CD14-positive monocyte (primary cell): ENCODE measurements at regions not wholly inside any gene's neighbourhood (a gene's known extent, or its start where the extent isn't known, plus 50 kb on each side); places are given as distances from the start of the nearest gene placed in this dataset.

Experiments
- DNase-seq, 3 donors: peaks; one replicate each; pipeline ENCODE4 v3.0.0-alpha.2; 2011 to 2022
- H2AFZ ChIP-seq: 2 replicates; pipeline ENCODE4 v1.6.0; 2012; ENCODE audit warnings: mild to moderate bottlenecking, low read depth, low read length, inconsistent platforms; ENCODE audit not compliant: insufficient read depth, poor library complexity, severe bottlenecking
- H3K27ac ChIP-seq, 2 donors: 1 replicate in 1 of 2; 2 replicates in 1 of 2; pipeline ENCODE4 v1.5.1; 2012 to 2013; ENCODE audit warnings: low read length in 2 of 2, control low read depth in 1 of 2, inconsistent platforms in 1 of 2, low read depth in 1 of 2, mild to moderate bottlenecking in 1 of 2
- H3K27me3 ChIP-seq, 2 donors: one replicate each; pipeline versions ENCODE4 v1.6.0 to v1.6.1; 2011 to 2013; ENCODE audit warnings: low read length in 2 of 2; ENCODE audit not compliant: control insufficient read depth in 2 of 2, insufficient read depth in 2 of 2
- H3K36me3 ChIP-seq, 2 donors: replicated peaks in 1 of 2; 1 replicate in 1 of 2; 2 replicates in 1 of 2; pipeline versions ENCODE4 v1.5.1 to v1.6.1; 2012 to 2013; ENCODE audit warnings: low read length in 2 of 2, control low read depth in 1 of 2, inconsistent platforms in 1 of 2, mild to moderate bottlenecking in 1 of 2; ENCODE audit not compliant: insufficient read depth in 2 of 2, control insufficient read depth in 1 of 2
- H3K4me1 ChIP-seq, 2 donors: 1 replicate in 1 of 2; 2 replicates in 1 of 2; pipeline versions ENCODE4 v1.5.1 to v1.6.1; 2012 to 2013; ENCODE audit warnings: low read length in 2 of 2, control low read depth in 1 of 2, inconsistent platforms in 1 of 2, mild to moderate bottlenecking in 1 of 2, moderate library complexity in 1 of 2; ENCODE audit not compliant: insufficient read depth in 2 of 2, control insufficient read depth in 1 of 2
- H3K4me2 ChIP-seq: replicated peaks from 2 replicates; pipeline ENCODE3; 2012; ENCODE audit warnings: low read length, moderate library complexity, mild to moderate bottlenecking; ENCODE audit not compliant: poor library complexity, severe bottlenecking; ENCODE audit errors: extremely low read depth
- H3K4me3 ChIP-seq, 3 experiments: fragments of 200-600 bp in 1 of 3; sonication (generic) in 1 of 3; replicated peaks in 1 of 3; 1 replicate in 2 of 3; 2 replicates in 1 of 3; pipeline ENCODE4 v1.5.1; 2011 to 2013; ENCODE audit warnings: low read length in 3 of 3, mild to moderate bottlenecking in 3 of 3, control low read depth in 2 of 3, low read depth in 2 of 3, inconsistent platforms in 1 of 3, moderate library complexity in 1 of 3
- H3K79me2 ChIP-seq: 2 replicates; pipeline ENCODE4 v1.6.0; 2012; ENCODE audit warnings: mild to moderate bottlenecking, control low read depth, inconsistent platforms, low read length, moderate library complexity; ENCODE audit not compliant: insufficient read depth
- H3K9ac ChIP-seq: 2 replicates; pipeline ENCODE4 v1.6.0; 2017; ENCODE audit warnings: low read length, mild to moderate bottlenecking; ENCODE audit not compliant: insufficient read depth, poor library complexity, severe bottlenecking
- H3K9me3 ChIP-seq, 2 donors: replicated peaks in 1 of 2; 1 replicate in 1 of 2; 2 replicates in 1 of 2; pipeline versions ENCODE4 v1.5.1 to v1.6.1; 2012 to 2013; ENCODE audit warnings: low read length in 2 of 2, control low read depth in 1 of 2; ENCODE audit not compliant: control insufficient read depth in 1 of 2, insufficient read depth in 1 of 2
- H4K20me1 ChIP-seq: 2 replicates; pipeline ENCODE4 v1.6.0; 2012; ENCODE audit warnings: mild to moderate bottlenecking, low read length, control low read depth, moderate library complexity; ENCODE audit not compliant: insufficient read depth
- H3K27ac Mint-ChIP-seq, 7 donors: one replicate each; pipeline ENCODE4 v1.8.0; 2020; ENCODE audit warnings: mild to moderate bottlenecking in 7 of 7, mixed read lengths in 7 of 7, moderate library complexity in 6 of 7, inconsistent platforms in 2 of 7
- H3K27me3 Mint-ChIP-seq, 3 donors: one replicate each; pipeline ENCODE4 v1.8.0; 2021 to 2022; ENCODE audit warnings: low read depth in 3 of 3, mild to moderate bottlenecking in 3 of 3, mixed read lengths in 3 of 3, moderate library complexity in 3 of 3, inconsistent platforms in 1 of 3
- H3K36me3 Mint-ChIP-seq, 2 donors: one replicate each; pipeline ENCODE4 v1.8.0; 2020; ENCODE audit warnings: mixed read lengths in 2 of 2, inconsistent platforms in 1 of 2, mild to moderate bottlenecking in 1 of 2
- H3K4me1 Mint-ChIP-seq: one replicate; pipeline ENCODE4 v1.8.0; 2020; ENCODE audit warnings: mild to moderate bottlenecking, mixed read lengths
- H3K4me3 Mint-ChIP-seq, 2 donors: one replicate each; pipeline ENCODE4 v1.8.0; 2020; ENCODE audit warnings: mild to moderate bottlenecking in 2 of 2, mixed read lengths in 2 of 2, moderate library complexity in 1 of 2
- H3K9me3 Mint-ChIP-seq, 7 donors: one replicate each; pipeline ENCODE4 v1.8.0; 2020 to 2022; ENCODE audit warnings: mixed read lengths in 7 of 7, mild to moderate bottlenecking in 6 of 7, moderate library complexity in 6 of 7, inconsistent platforms in 2 of 7
- WGBS: methylation state at CpG from one replicate; pipeline ENCODE4 v1.1.5; 2013; ENCODE audit warnings: missing lambda C conversion rate; ENCODE audit not compliant: insufficient coverage; 5-methylcytosine and 5-hydroxymethylcytosine counted together
- intact Hi-C, 2 donors: fragments of 100-400 bp; cut with micrococcal nuclease; formaldehyde crosslinking; loops; one replicate each; pipeline versions ENCODE4 v1.15.0 to v1.15.1; 2023
- TF ChIP-seq, protein P1 (sequence below): fragments of 200-600 bp; IDR thresholded peaks from one replicate; pipeline ENCODE4 v1.8.0; 2022; ENCODE audit warnings: antibody characterized with exemption, mild to moderate bottlenecking

DNA sequence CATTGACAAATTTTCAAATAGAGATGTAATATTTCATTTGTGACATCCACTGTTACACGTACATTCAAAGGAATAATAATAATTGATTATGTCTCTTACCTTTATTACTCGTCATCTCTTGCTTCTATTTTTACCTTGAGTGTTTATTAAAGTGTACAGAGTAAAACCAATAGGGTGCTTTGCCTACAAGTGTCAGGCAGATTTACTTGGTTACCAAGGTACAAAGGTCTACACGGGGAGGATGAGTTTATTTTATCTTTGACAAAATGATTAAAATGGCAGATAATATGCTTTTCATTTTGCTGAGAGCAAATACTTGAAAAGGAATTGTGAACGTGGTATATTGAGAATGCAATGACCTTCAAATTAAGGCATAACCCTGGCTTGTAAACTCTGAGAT lies 137.8 kb upstream of the SOX5 start:
- Mint-ChIP-seq H3K36me3 (no peaks in the 10 kb centered on the region), H3K27me3 (peaks cover 0 to 2% (median 0%) of the 10 kb centered on the region in 3 donors), H3K4me1 (no peaks in the 10 kb centered on the region), H3K9me3 (no peaks in the 10 kb centered on the region), H3K27ac (no peak overlapping the region), H3K4me3 (no peak overlapping the region)
- Histone ChIP-seq H3K4me3 (no peak overlapping the region), H3K4me2 (no peak overlapping the region), H3K79me2 (no peaks in the 10 kb centered on the region), H2AFZ (no peak overlapping the region), H3K9ac (no peak overlapping the region), H3K9me3 (no peaks in the 10 kb centered on the region), H3K27me3 (no peaks in the 10 kb centered on the region), H3K27ac (no peak overlapping the region), H4K20me1 (no peaks in the 10 kb centered on the region), H3K36me3 (no peaks in the 10 kb centered on the region), H3K4me1 (no peaks in the 10 kb centered on the region)
- 100% methylated on average over 1 of the region's 4 CpGs for WGBS
- intact Hi-C loops, result no loop called here
- TF ChIP-seq, protein P1, sequence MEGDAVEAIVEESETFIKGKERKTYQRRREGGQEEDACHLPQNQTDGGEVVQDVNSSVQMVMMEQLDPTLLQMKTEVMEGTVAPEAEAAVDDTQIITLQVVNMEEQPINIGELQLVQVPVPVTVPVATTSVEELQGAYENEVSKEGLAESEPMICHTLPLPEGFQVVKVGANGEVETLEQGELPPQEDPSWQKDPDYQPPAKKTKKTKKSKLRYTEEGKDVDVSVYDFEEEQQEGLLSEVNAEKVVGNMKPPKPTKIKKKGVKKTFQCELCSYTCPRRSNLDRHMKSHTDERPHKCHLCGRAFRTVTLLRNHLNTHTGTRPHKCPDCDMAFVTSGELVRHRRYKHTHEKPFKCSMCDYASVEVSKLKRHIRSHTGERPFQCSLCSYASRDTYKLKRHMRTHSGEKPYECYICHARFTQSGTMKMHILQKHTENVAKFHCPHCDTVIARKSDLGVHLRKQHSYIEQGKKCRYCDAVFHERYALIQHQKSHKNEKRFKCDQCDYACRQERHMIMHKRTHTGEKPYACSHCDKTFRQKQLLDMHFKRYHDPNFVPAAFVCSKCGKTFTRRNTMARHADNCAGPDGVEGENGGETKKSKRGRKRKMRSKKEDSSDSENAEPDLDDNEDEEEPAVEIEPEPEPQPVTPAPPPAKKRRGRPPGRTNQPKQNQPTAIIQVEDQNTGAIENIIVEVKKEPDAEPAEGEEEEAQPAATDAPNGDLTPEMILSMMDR, result no peak
- no peak for DNase-seq

GRCh38 chr12:24084800-24085199 lies 135.3 kb upstream of the SOX5 start:
- Mint-ChIP-seq H3K27ac (no peak overlapping the region), H3K9me3 (no peaks in the 10 kb centered on the region), H3K4me1 (no peaks in the 10 kb centered on the region), H3K36me3 (no peaks in the 10 kb centered on the region), H3K4me3 (no peak overlapping the region), H3K27me3 (peaks cover 0 to 2% (median 0%) of the 10 kb centered on the region in 3 donors)
- H3K4me3 ChIP-seq, result no peak overlapping the region
- H3K36me3 ChIP-seq, result no peaks in the 10 kb centered on the region
- TF ChIP-seq, protein P1, result no peak
- intact Hi-C loops, result no loop called here
- no peak for DNase-seq
- H3K9me3 ChIP-seq, result no peaks in the 10 kb centered on the region
- no peak overlapping the region for H2AFZ ChIP-seq
- no peaks in the 10 kb centered on the region for H3K27me3 ChIP-seq
- WGBS, result 100% methylated on average over 1 of the region's 2 CpGs
- no peaks in the 10 kb centered on the region for H4K20me1 ChIP-seq
- H3K9ac ChIP-seq, result no peak overlapping the region
- H3K27ac ChIP-seq, result no peak overlapping the region
- H3K79me2 ChIP-seq, result no peaks in the 10 kb centered on the region
- no peaks in the 10 kb centered on the region for H3K4me1 ChIP-seq
- no peak overlapping the region for H3K4me2 ChIP-seq
